T-helper 1 cell (primary cell): ENCODE measurements at regions not wholly inside any gene's neighbourhood (a gene's known extent, or its start where the extent isn't known, plus 50 kb on each side); places are given as distances from the start of the nearest gene placed in this dataset.
"Not testable (repeated sequence)": the region's sequence is repeated elsewhere in the genome, so short reads cannot be mapped to it uniquely, and the experiment has no call there.

Source experiments
- DNase-seq, 5 donors: peaks; one replicate each; pipeline ENCODE4 v3.0.0-alpha.2; 2012 to 2020

DNA sequence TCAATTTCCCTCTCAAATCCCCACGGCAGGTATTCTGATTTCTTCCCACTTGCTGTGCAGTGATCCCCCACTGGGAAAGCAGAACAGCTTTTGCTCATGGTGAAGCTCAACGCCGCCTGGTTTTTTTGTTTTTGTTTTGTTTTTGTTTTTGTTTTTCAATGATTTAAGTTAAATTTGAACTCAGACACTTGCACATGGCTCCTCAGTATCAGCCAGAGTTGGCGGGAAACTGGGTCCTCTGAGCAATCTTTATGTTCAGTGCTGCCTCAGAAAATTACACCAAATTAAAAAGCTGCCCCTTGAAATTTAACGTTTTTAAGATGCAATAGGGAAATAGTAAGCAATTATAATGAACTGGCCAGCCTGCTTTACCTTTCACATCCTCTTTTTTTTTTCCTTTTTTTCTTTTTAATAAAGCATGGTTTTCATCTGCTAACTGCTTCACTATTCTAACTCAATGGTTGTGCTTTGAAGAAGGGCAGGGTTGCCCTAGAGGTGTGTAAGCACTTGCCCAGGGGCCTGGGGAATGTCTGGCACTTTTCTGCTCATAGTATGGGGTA is 277.0 kb upstream of the HNRNPA3 start:
- no peak for DNase-seq

DNA sequence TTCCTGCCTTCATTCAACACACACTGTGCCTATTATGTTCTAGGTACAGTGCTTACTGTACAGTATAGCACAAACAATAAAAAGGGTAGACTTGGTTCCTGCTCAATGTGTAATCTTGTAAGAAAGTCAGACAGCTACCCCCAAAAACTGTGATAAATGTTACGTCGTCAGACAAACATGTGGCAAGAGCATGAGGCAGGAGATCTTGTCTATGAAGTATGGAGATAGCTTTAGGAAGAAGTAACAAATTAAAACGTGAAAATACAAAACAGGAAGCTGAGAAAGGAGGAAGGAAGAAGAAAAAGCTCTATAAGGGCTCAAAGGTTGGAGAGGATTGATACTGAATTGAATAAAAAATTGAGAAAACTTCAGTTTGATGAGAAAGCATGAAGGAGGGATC is 276.2 kb upstream of the HNRNPA3 start:
- no peak for DNase-seq

DNA sequence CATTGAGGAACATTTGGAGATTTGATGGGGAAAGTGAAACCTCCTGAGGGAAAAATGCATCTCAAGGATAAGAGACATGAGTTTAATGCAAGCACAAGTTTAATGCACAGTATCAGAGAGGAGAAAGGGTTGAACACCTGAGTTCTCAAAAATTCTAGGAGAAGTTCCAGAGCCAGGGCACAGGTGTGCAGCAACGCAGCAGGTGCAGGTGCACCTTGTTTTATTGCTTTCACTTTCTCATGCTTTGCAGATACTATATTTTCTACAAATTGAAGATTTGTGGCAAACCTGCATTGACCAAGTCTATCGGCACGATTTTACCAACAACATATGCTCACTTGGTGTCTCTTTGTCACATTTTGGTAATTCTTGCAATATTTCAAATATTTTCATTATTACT is 267.6 kb upstream of the HNRNPA3 start:
- DNase-seq = no peak

DNA sequence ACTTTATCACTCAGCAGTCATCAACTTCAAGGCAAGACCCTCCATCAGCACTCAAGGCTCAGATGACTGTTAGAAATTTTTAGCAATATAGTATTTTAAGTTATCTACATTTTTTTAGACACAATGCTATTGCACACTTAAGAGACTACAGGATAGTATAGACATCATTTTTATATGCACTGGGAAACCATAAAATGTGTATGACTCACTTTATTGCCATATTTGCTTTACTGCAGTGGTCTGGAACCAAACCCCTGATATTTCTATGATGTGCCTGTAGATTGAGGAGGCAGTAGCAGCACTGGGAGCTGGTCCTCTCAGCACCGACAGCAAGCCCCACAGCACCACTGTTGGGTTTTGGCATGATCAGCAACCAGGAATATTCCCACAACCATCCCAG is 264.8 kb upstream of the HNRNPA3 start:
- DNase-seq = no peak

DNA sequence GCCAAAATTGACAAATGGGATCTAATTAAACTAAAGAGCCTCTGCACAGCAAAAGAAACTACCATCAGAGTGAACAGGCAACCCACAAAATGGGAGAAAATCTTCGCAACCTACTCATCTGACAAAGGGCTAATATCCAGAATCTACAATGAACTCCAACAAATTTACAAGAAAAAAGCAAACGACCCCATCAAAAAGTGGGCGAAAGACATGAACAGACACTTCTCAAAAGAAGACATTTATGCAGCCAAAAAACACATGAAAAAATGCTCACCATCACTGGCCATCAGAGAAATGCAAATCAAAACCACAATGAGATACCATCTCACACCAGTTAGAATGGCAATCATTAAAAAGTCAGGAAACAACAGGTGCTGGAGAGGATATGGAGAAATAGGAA is 261.4 kb upstream of the HNRNPA3 start:
- DNase-seq = not testable (repeated sequence)

DNA sequence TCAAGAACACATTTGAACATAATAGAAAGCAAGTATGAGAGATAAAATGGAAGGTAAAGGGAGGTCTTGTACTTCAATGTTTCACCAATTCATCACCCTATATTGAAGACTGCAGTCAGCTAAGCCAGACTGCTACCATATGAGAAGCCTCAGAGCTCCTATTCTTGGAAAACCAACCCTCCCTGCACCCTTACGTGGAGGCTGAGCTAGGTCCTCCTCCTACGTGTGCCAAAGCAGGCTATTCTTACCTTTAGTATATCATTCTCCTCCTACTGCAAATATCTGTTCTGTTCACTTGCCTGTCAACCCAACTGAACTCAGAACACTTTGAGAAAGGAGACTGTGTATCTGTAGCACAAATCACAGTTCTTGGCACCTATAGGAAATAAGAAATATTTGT is 255.8 kb upstream of the HNRNPA3 start:
- no peak for DNase-seq

DNA sequence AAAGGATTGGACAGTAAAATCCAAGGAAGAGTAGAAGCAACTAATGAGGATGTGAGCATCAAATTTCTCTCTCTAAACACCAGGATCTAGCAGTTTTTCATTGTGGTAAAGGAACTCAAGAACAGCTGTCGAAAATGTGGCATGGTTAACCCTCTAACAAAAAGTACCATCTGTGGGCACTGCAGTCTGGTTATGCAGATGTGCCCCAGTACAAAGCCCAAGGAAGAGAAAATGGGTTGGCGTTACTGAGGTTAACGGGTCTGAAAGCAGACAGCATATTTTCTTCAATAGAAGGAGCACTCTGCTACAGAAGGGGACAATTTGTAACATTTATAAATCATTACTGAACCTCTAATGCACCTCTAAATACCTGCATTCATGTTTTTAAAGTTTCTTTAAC is 253.0 kb upstream of the HNRNPA3 start:
- no peak for DNase-seq

DNA sequence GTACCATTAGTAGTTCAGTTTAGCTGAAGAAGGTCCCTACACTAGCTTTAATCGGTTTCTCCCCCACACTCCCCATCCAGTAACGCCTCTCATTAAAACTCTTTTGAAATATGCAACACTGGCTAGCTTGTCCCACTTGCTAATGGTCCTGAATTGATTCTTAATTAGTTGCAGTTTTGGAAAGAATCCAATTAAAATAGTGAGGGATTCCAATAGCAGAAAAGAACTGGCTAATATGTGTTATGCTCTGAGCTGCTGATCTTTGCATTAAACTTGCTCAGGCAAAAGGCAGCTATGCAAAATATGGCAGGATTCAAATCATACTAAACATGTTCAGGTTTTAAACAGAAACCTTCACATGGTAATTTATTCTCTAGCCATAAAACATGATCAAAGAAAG is 252.5 kb upstream of the HNRNPA3 start:
- DNase-seq = no peak

DNA sequence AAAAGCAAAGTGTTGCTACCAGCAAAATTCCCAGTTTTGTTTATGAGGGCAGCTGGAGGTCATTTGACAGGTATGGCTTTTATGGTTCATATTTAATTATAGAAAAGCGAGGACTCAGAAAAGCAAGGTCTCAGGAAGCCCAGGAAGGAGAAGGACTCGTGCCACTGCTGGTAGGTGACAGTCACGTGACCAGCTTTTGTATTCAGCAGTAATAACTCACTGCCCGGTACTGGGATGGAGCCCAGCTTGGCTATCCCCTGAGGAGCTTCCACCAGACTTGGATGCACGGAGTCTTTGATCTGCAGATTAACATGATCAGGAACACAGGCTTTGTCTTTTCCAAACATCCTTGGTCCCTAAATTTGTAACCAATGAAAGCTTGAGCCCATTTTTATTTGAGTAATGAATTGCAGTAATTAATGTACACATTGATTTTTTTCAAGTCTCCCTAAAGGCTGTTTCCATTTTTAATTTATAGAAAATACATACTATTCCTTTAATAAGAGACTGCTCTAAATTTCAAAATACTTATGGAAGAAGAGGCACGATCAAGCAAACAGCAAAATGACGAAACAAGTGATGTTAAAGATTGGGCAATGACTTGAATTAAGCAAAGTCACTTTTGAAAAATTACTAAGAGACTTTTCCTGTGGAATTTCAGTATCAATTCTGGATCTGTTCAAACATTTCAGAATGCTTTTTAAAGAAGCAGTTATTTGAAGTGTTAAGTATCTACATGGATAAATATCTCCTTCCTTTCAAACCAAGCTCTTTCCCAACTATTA is 251.7 kb upstream of the HNRNPA3 start:
- DNase-seq = no peak

DNA sequence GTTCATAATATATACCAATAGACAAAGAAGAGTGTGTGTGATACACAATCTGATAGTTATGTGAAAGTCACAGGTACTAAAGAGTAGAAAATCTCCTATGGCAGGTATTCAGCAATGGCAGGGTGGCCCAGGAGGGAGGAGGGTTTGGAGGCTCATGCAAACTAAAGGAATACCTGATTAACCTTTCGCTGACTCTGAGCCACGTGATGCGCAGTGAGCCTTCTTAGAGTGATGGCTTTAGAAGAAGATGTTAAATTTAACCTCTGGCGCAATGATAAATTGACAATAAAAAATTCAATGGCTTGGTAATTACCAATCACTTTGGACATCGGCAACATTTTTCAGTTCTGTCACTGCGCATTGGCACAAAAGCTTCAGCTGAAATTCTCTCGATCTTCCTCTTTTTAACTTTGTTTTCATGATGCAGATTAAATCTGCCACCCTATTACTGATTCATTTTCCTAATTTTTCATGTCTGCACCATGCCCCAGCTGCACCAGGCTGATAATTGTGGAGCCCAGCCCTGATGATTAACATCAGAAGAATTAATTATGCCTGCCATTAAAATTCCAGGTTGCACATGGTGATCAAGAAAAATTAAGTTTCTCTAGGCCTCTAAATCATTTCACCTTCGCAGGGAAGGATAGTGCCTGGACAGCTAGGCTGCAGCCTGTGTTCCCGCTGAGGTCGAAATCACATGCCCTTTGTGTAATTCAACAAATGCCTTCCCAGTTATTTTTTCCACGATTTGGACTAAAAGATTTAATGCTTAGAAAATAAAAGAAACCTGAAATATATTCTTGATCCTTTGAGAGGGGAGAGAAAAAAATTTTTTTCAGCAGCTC is 250.6 kb upstream of the HNRNPA3 start:
- DNase-seq = no peak

DNA sequence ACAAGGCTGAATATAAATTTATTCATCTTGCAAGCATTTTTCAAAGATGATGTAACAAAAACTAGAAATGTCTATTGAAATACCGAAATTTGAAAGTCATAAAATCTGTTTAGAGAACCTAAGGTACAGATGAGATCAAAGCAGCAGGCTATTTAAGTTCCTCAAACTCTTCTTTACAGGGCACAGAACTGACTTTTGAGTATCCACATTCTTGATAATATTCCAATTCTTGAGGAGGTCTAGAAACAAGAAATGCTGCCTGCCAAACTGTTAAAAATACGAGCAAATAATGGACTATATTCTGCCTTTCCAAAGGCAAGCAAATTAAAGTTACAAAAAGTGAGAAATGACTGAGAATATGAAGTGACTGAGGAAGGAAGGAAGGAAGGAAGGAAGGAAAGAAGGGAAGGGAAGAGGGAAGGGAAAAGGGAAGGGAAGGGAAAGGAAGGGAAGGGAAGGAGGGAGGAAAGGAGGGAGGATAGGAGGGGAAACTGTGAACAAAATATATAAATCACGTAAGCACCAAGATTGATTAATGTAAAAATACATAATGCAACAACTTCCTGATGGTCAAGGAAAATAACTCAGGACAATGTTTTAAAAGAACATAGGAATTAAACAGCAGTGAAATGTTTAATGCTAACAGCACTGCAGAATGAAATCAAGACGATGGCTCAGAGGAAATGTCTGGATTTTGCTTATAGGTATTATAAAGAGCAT is 248.9 kb upstream of the HNRNPA3 start:
- DNase-seq = no peak

DNA sequence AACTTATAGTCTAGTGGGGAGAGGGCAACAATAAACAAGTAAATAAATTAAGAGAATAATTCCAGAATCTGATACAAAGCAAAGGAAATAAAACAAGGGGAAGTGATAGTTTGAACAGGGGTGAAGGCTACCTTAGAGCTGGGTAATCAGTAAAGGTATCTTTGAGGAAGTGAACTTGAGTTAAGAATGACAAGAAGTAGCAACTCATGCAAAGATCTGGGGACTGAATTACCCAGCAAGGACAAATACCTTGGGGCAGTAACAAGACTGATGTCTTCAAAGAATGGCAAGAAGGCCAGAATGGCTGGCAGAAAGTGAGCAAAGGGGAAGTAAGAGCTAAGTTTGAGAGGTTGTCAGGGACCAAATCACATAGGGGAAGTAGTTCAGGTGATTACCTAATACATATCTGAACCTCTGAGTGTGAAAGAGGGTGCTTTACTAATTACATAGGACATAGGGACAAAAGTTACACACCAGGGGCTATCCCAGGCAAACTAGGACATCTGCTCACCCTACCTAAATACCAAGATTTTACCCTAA is 244.6 kb upstream of the HNRNPA3 start:
- DNase-seq = no peak

DNA sequence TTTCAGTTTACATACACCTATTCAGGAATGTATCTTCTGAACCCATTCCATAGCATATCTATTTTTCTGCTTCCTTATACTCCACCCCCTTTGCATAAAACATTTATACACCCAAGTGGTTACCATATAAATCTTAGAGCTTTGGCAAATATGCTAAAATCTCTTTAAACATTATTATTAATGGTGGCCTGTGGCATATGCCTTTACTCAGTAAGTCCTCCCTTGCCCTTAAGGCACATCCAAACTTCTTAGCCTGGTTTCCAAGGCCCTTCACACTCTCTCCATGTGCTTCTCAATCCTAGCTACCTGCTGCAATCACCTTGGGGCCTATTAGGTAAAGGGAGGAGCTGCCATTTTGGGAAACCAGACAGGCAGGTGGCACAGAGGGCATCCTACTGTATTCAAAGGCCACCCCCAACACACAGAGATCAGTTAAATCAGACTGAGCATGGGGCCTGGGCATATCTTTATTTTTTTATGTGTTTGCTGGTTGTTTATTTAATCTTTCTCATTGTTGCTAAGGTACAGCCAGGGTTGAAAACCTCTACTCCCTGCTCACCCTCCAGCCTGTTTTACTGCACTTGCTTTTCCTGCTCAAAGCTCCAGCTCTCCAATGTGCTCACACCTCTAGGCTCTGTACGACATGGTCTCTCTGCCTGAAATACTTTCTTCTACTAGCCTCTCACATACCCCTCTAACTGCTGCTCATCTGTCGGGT is 242.8 kb upstream of the HNRNPA3 start:
- no peak for DNase-seq

DNA sequence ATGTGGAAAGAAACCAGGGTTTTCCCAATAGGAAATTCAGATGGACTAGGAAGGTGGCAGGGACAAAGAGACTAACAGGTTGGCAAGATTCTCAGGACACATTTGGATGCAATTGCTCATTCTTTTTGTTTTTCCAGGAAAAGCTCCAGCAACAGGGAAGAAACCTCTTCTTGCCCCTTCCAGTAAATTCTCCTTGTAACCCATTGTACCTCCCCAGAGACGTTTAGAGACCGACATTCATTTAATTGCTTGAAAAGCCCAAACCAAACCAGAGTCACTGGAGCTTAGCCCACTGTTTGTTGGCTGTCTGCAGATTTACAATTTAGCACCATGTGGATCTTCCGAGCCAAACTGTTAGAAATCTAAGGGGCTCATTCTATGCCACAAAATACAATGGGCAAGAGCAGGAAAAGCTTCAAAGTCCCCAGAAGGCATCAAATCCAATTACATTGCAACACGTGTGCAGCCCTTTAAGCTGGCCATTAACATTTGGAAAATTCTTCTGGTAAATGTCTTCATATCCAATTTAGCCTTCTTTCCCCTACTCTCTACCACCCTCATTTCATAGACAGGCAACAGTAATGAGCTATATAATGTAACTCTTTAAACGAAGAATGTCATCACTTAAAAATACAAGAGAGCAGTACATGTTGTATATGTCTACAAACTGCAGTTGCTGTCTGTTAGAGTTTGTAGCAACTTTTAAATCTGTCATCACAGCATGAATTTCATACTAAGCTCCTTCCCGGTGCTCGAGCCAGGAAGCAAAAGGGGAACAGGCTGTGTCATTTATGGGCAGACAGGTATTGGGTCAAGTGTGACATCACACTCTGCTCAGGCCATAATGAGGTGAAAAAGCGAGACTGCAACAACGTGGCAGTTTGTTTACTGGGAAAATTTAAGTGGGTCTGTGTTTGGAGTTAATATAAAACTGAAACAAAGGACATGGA is 235.6 kb upstream of the HNRNPA3 start:
- DNase-seq = no peak

DNA sequence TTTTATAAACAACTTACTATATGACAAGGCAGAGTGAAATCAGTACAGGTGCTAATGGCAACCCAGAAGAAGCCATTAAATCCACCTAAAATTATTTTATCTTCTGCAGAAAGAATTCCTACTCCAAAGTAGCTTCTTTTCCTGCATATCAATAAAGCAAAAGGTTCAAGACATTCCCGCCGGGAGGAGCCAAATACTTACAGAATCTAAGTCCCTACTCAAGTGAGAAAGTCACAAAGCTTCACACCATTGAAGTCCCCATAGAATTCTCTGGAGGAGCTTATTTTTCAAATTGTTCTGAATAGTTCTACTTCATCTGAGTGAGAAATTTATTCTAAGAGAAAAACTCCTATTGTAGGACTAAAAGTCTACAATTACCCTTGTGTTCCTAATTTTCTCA is 233.7 kb upstream of the HNRNPA3 start:
- DNase-seq = no peak

DNA sequence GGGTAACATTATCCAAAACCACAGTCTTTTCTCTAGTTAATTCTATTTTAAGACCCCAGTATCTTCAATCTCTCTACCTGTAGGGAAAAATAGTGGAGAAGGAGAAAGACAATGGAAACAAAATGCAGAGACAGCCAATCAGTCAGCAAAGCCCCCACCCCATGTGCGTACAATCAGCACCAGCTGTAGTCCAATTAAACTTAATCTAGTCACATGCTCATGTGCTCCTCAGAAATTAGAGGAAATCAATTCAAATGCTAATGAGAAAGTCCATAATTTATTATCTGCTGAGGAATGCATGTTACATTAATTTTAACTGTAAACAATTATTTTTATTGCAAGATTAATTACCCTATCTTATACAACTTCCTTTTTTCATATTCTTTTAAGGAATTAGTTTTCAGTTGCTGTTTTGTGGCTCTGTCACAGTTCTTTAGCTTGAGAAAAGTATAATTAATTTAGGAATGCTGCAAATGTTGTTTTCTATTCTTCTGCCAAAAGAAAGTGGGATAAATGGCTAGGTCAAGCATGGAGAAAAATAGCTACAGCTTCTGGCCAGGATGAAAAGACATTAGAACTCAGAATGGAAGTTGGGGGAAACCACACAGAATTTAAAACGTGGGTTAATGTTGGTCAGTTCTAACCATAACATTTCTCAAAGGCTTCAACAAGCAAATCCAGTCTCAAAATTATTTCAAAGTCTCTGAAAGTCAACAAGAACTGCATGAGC is 232.4 kb upstream of the HNRNPA3 start:
- no peak for DNase-seq

DNA sequence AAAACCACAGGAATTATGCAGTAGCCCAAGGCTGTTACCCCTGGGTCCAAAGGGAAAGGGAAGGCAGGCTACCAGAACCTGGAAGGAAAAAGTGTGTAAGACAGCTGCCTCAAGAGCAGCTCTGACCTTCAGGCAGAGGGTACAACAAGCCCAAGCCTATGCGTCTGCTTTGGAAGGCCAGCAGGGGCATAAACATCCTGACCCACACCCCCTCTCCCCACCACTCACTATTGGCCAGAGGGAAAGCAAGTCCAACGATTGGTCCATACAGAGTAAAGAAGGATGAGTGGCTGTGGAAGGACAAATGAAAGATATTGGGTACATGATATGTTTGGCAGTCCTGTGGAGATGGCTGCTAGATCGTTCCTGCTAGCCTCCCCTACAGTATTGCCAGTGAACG is 227.6 kb upstream of the HNRNPA3 start:
- no peak for DNase-seq

DNA sequence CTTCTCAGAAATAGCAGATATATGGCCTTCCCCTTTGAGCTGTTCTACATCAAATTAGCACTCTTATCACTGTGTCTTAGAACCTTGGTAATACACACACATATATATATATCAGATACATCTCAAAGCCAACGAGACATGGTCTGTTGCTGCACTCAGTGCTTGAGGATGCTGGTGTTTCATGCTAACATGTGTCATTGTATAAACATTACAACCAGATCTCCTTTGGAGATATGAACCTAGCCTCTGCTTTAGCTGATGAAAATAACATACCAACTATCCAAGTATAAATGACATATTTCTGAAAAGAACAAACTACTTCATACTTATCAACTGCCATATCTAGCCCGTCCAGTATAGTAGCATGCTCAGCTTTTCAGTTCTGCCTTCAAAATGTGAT is 226.7 kb upstream of the HNRNPA3 start:
- DNase-seq = no peak

DNA sequence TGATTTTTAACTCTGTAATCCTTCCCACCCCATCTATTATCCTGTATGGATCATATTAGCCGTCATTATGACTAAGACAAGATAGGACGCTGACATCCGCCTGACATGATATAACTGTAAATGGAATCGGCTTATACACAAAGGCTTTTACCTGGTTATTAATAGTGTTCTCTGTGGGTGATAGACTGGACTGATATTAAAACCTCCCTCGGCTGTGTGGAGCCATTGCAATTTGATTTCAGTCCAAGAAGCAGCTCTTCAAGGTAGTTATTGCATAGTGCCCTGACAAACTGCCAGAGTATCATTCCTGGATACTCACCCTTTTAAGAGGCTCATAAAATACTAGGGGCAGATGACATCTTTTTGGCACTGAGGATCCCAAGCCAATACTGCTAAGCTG is 226.1 kb upstream of the HNRNPA3 start:
- no peak for DNase-seq

DNA sequence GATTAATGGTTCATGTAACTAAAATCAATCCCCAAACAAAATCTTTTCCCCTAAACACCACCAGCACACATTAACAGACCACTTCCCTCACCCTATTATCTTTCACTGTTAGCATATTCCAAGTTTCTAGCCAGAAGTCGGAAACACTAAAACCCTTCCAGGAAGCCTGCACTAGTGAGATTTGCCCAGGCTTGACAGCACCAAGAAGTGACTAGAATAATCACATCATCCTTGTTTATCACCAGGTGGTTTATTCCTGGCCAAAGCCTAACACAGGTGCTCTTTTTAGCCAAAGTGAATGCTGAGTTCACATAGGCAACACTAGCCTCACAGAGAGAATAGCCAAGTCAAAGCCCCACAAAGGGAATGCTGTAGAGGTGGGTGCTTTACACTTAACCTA is 221.2 kb upstream of the HNRNPA3 start:
- DNase-seq = no peak
